Natural killer cell (primary cell): ENCODE measurements at regions not wholly inside any gene's neighbourhood (a gene's known extent, or its start where the extent isn't known, plus 50 kb on each side); places are given as distances from the start of the nearest gene placed in this dataset.
A peak's percentile ranks its signal among the peaks of the same experiment; 100 is the strongest.

ENCODE experiments used
- ATAC-seq, 3 donors: fragments of 150-1000 bp in 2 of 3; fragments of 200-7000 bp in 1 of 3; cut with Tn5 transposase; 1 replicate in 1 of 3; 2 replicates in 2 of 3; pipeline ENCODE4 v1.10.0; 2021; ENCODE audit warnings: mild to moderate bottlenecking in 2 of 3, moderate library complexity in 2 of 3
- DNase-seq, 2 donors: peaks; one replicate each; pipeline versions ENCODE4 v3.0.0 to v3.0.0-alpha.2; 2013 to 2021; ENCODE audit warnings: mixed read lengths in 1 of 2
- H3K27ac ChIP-seq: one replicate; pipeline ENCODE4 v1.5.1; 2013; ENCODE audit warnings: mild to moderate bottlenecking, low read length
- H3K27me3 ChIP-seq: one replicate; pipeline ENCODE4 v1.6.1; 2013; ENCODE audit warnings: low read length; ENCODE audit not compliant: control insufficient read depth, insufficient read depth
- H3K36me3 ChIP-seq: one replicate; pipeline ENCODE4 v1.6.1; 2013; ENCODE audit warnings: low read length; ENCODE audit not compliant: control insufficient read depth, insufficient read depth
- H3K4me1 ChIP-seq: one replicate; pipeline ENCODE4 v1.6.1; 2013; ENCODE audit warnings: low read length; ENCODE audit not compliant: control insufficient read depth, insufficient read depth
- H3K4me3 ChIP-seq: one replicate; pipeline ENCODE4 v1.5.1; 2013; ENCODE audit warnings: low read length
- H3K9me3 ChIP-seq: one replicate; pipeline ENCODE4 v1.6.1; 2013; ENCODE audit warnings: low read length; ENCODE audit not compliant: control insufficient read depth, insufficient read depth
- H3K27ac Mint-ChIP-seq, 2 donors: one replicate each; pipeline ENCODE4 v1.8.0; 2022; ENCODE audit warnings: mild to moderate bottlenecking in 2 of 2, mixed read lengths in 2 of 2, moderate library complexity in 1 of 2
- H3K27me3 Mint-ChIP-seq, 2 donors: one replicate each; pipeline ENCODE4 v1.8.0; 2022; ENCODE audit warnings: low read depth in 2 of 2, mixed read lengths in 2 of 2
- H3K36me3 Mint-ChIP-seq: one replicate; pipeline ENCODE4 v1.8.0; 2022; ENCODE audit warnings: mixed read lengths
- H3K4me1 Mint-ChIP-seq, 2 donors: one replicate each; pipeline ENCODE4 v1.8.0; 2022; ENCODE audit warnings: mixed read lengths in 2 of 2
- H3K4me3 Mint-ChIP-seq: one replicate; pipeline ENCODE4 v1.8.0; 2022; ENCODE audit warnings: mild to moderate bottlenecking, moderate library complexity, mixed read lengths
- H3K9me3 Mint-ChIP-seq, 2 donors: one replicate each; pipeline ENCODE4 v1.8.0; 2022; ENCODE audit warnings: mixed read lengths in 2 of 2
- CTCF ChIP-seq: fragments of 200-600 bp; IDR thresholded peaks from one replicate; pipeline ENCODE4 v1.8.0; 2022; ENCODE audit warnings: antibody characterized with exemption
- WGBS: methylation state at CpG from one replicate; pipeline ENCODE4 v1.1.7; 2013; ENCODE audit warnings: missing lambda C conversion rate; ENCODE audit not compliant: insufficient coverage; 5-methylcytosine and 5-hydroxymethylcytosine counted together
- intact Hi-C: fragments of 100-400 bp; cut with micrococcal nuclease; formaldehyde crosslinking; loops from one replicate; pipeline ENCODE4 v1.14.2; 2022

GRCh38 chr6:26185004-26185403 lies 97.8 kb downstream of the HFE start:
- Mint-ChIP-seq H3K4me3 (no peak overlapping the region), H3K36me3 (no peaks in the 10 kb centered on the region), H3K27me3 (no peaks in the 10 kb centered on the region), H3K27ac (peak overlapping the region in 1 of 2 donors; percentile 89), H3K4me1 (peaks cover 32 to 54% of the 10 kb centered on the region in 2 donors), H3K9me3 (no peaks in the 10 kb centered on the region)
- Histone ChIP-seq H3K4me1 (peaks cover 36% of the 10 kb centered on the region), H3K27ac (no peak overlapping the region), H3K9me3 (no peaks in the 10 kb centered on the region), H3K4me3 (no peak overlapping the region), H3K36me3 (no peaks in the 10 kb centered on the region), H3K27me3 (no peaks in the 10 kb centered on the region)
- intact Hi-C loops: no loop called here
- TF ChIP-seq CTCF: no peak
- 90% methylated on average over 2 of the region's 2 CpGs for WGBS
- DNase-seq: no peak
- ATAC-seq: no peak

GRCh38 chr6:26185802-26186201 lies 98.6 kb downstream of the HFE start:
- Histone ChIP-seq H3K36me3 (no peaks in the 10 kb centered on the region), H3K4me1 (peaks cover 32% of the 10 kb centered on the region), H3K27ac (no peak overlapping the region), H3K27me3 (no peaks in the 10 kb centered on the region), H3K4me3 (no peak overlapping the region), H3K9me3 (no peaks in the 10 kb centered on the region)
- Mint-ChIP-seq H3K27ac (no peak overlapping the region), H3K27me3 (no peaks in the 10 kb centered on the region), H3K4me3 (peak overlapping the region; percentile 29), H3K4me1 (peaks cover 32 to 49% of the 10 kb centered on the region in 2 donors), H3K9me3 (no peaks in the 10 kb centered on the region), H3K36me3 (no peaks in the 10 kb centered on the region)
- intact Hi-C loops: no loop called here
- no peak for ATAC-seq
- WGBS: 90% methylated on average over 2 of the region's 3 CpGs
- DNase-seq: no peak
- TF ChIP-seq CTCF: no peak

- H3K4me1 Mint-ChIP-seq: peaks cover 25 to 42% of the 10 kb centered on the region in 2 donors
- no peak overlapping the region for H3K4me3 Mint-ChIP-seq
- no peaks in the 10 kb centered on the region for H3K27me3 ChIP-seq
- DNase-seq: no peak
- no peaks in the 10 kb centered on the region for H3K9me3 Mint-ChIP-seq
- no peak for TF ChIP-seq CTCF
- H3K9me3 ChIP-seq: no peaks in the 10 kb centered on the region
- peaks cover 32% of the 10 kb centered on the region for H3K4me1 ChIP-seq
- no peaks in the 10 kb centered on the region for H3K36me3 ChIP-seq
- no peak overlapping the region for H3K27ac Mint-ChIP-seq
- ATAC-seq: no peak
- H3K4me3 ChIP-seq: no peak overlapping the region
- intact Hi-C loops: no loop called here
- no peak overlapping the region for H3K27ac ChIP-seq
- H3K27me3 Mint-ChIP-seq: no peaks in the 10 kb centered on the region
- 98% methylated on average over 7 of the region's 7 CpGs for WGBS
- no peaks in the 10 kb centered on the region for H3K36me3 Mint-ChIP-seq
Observed at GRCh38 chr6:26186652-26187051, 99.4 kb downstream of the HFE start.

- no peaks in the 10 kb centered on the region for H3K36me3 Mint-ChIP-seq
- no peaks in the 10 kb centered on the region for H3K9me3 Mint-ChIP-seq
- no peak overlapping the region for H3K27ac Mint-ChIP-seq
- H3K4me1 Mint-ChIP-seq: peaks cover 25 to 42% of the 10 kb centered on the region in 2 donors
- TF ChIP-seq CTCF: no peak
- H3K4me1 ChIP-seq: peaks cover 32% of the 10 kb centered on the region
- H3K27ac ChIP-seq: no peak overlapping the region
- intact Hi-C loops: no loop called here
- H3K9me3 ChIP-seq: no peaks in the 10 kb centered on the region
- ATAC-seq: no peak
- no peaks in the 10 kb centered on the region for H3K27me3 Mint-ChIP-seq
- H3K27me3 ChIP-seq: no peaks in the 10 kb centered on the region
- DNase-seq: no peak
- H3K4me3 Mint-ChIP-seq: no peak overlapping the region
- no peaks in the 10 kb centered on the region for H3K36me3 ChIP-seq
- no peak overlapping the region for H3K4me3 ChIP-seq
- WGBS: 100% methylated on average over 2 of the region's 3 CpGs
Observed at GRCh38 chr6:26187292-26187691, 100.1 kb downstream of the HFE start.
